H9 (cell line): ENCODE measurements at regions not wholly inside any gene's neighbourhood (a gene's known extent, or its start where the extent isn't known, plus 50 kb on each side); places are given as distances from the start of the nearest gene placed in this dataset.
"Not testable (repeated sequence)": the region's sequence is repeated elsewhere in the genome, so short reads cannot be mapped to it uniquely, and the experiment has no call there.

Experiments used
- DNase-seq: peaks from one replicate; pipeline ENCODE4 v3.0.0-alpha.2; 2017
- H2AFZ ChIP-seq: one replicate; pipeline ENCODE4 v1.6.1; 2013; ENCODE audit warnings: mild to moderate bottlenecking, low read length, control low read depth, moderate library complexity
- H2AK5ac ChIP-seq: 2 replicates; pipeline ENCODE4 v1.6.1; 2013; ENCODE audit warnings: low read length, control low read depth, mixed read lengths; ENCODE audit not compliant: insufficient read length
- H2BK120ac ChIP-seq: one replicate; pipeline ENCODE4 v1.6.1; 2013; ENCODE audit warnings: low read depth, mild to moderate bottlenecking, low read length, control low read depth, inconsistent platforms; ENCODE audit not compliant: poor library complexity, severe bottlenecking
- H2BK12ac ChIP-seq: 2 replicates; pipeline ENCODE4 v1.6.1; 2013; ENCODE audit warnings: low read length, control low read depth, mixed read lengths, low read depth; ENCODE audit not compliant: insufficient read length
- H2BK15ac ChIP-seq: 2 replicates; pipeline ENCODE4 v1.6.1; 2013; ENCODE audit warnings: low read depth, low read length, control low read depth
- H2BK20ac ChIP-seq: one replicate; pipeline ENCODE4 v1.6.1; 2013; ENCODE audit warnings: low read depth, mild to moderate bottlenecking, low read length, control low read depth, inconsistent platforms; ENCODE audit not compliant: poor library complexity, severe bottlenecking
- H2BK5ac ChIP-seq: 2 replicates; pipeline ENCODE4 v1.6.1; 2013; ENCODE audit warnings: low read length, control low read depth, mixed read lengths; ENCODE audit not compliant: insufficient read length
- H3K14ac ChIP-seq: 2 replicates; pipeline ENCODE4 v1.6.1; 2013; ENCODE audit warnings: low read length, control low read depth; ENCODE audit not compliant: insufficient read depth
- H3K18ac ChIP-seq: 2 replicates; pipeline ENCODE4 v1.6.1; 2013; ENCODE audit warnings: low read depth, mild to moderate bottlenecking, mixed read lengths, low read length, control low read depth; ENCODE audit not compliant: insufficient read length
- H3K23ac ChIP-seq: 2 replicates; pipeline ENCODE4 v1.6.1; 2013; ENCODE audit warnings: low read length, control low read depth, mixed read lengths, low read depth; ENCODE audit not compliant: insufficient read length
- H3K23me2 ChIP-seq: 2 replicates; pipeline ENCODE4 v1.6.1; 2013; ENCODE audit warnings: low read depth, mild to moderate bottlenecking, mixed read lengths, low read length, control low read depth; ENCODE audit not compliant: insufficient read length, poor library complexity, severe bottlenecking
- H3K27ac ChIP-seq: 2 replicates; pipeline ENCODE4 v1.5.1; 2013; ENCODE audit warnings: low read length, control low read depth, mixed read lengths, low read depth; ENCODE audit not compliant: insufficient read length
- H3K27me3 ChIP-seq: 2 replicates; pipeline ENCODE4 v1.6.1; 2013; ENCODE audit warnings: low read length, control low read depth, inconsistent platforms; ENCODE audit not compliant: insufficient read depth
- H3K4ac ChIP-seq: 2 replicates; pipeline ENCODE4 v1.6.1; 2013; ENCODE audit warnings: low read depth, mild to moderate bottlenecking, control low read depth, inconsistent platforms, low read length, moderate library complexity
- H3K4me1 ChIP-seq: 2 replicates; pipeline ENCODE4 v1.6.1; 2013; ENCODE audit warnings: low read length, control low read depth, inconsistent platforms; ENCODE audit not compliant: insufficient read depth
- H3K4me2 ChIP-seq: 2 replicates; pipeline ENCODE4 v1.6.1; 2013; ENCODE audit warnings: low read length, control low read depth, mixed read lengths; ENCODE audit not compliant: insufficient read length, insufficient read depth
- H3K56ac ChIP-seq: 2 replicates; pipeline ENCODE4 v1.6.1; 2013; ENCODE audit warnings: low read depth, mild to moderate bottlenecking, mixed read lengths, low read length, control low read depth; ENCODE audit not compliant: insufficient read length
- H3K79me1 ChIP-seq: 2 replicates; pipeline ENCODE4 v1.6.1; 2013; ENCODE audit warnings: low read depth, mild to moderate bottlenecking, moderate library complexity, low read length, control low read depth, inconsistent platforms; ENCODE audit not compliant: insufficient read depth, poor library complexity, severe bottlenecking
- H3K79me2 ChIP-seq: 2 replicates; pipeline ENCODE4 v1.6.1; 2013; ENCODE audit warnings: low read length, control low read depth, inconsistent platforms; ENCODE audit not compliant: insufficient read depth
- H3K9ac ChIP-seq: 2 replicates; pipeline ENCODE4 v1.6.1; 2013; ENCODE audit warnings: low read length, control low read depth, mixed read lengths; ENCODE audit not compliant: insufficient read length; ENCODE audit errors: extremely low read depth
- H3K9me3 ChIP-seq: one replicate; pipeline ENCODE4 v1.6.1; 2013; ENCODE audit warnings: low read depth, low read length, inconsistent platforms; ENCODE audit not compliant: control insufficient read depth
- H3T11ph ChIP-seq: one replicate; pipeline ENCODE4 v1.6.1; 2013; ENCODE audit warnings: mild to moderate bottlenecking, low read length, control low read depth, inconsistent platforms
- H4K20me1 ChIP-seq: one replicate; pipeline ENCODE4 v1.6.1; 2013; ENCODE audit not compliant: control insufficient read depth, insufficient read length, insufficient read depth
- H4K5ac ChIP-seq: 2 replicates; pipeline ENCODE4 v1.6.1; 2013; ENCODE audit warnings: low read depth, mild to moderate bottlenecking, mixed read lengths, low read length, control low read depth; ENCODE audit not compliant: insufficient read length
- H4K8ac ChIP-seq: replicated peaks from 2 replicates; pipeline ENCODE4 v1.6.1; 2013; ENCODE audit warnings: low read length, control low read depth, mixed read lengths, low read depth; ENCODE audit not compliant: insufficient read length
- H4K91ac ChIP-seq: 2 replicates; pipeline ENCODE4 v1.6.1; 2013; ENCODE audit warnings: low read depth, mild to moderate bottlenecking, moderate library complexity, mixed read lengths, low read length, control low read depth; ENCODE audit not compliant: insufficient read length
- H3K27ac Mint-ChIP-seq, 3 experiments: 2 replicates in 2 of 3; 3 replicates in 1 of 3; pipeline ENCODE4 v1.8.0; 2020 to 2021; ENCODE audit warnings: mixed read lengths in 3 of 3, mild to moderate bottlenecking in 1 of 3, moderate library complexity in 1 of 3
- H3K27me3 Mint-ChIP-seq: 2 replicates; pipeline ENCODE4 v1.8.0; 2021; ENCODE audit warnings: low read depth, mild to moderate bottlenecking, moderate library complexity, mixed read lengths
- H3K36me3 Mint-ChIP-seq, 3 experiments: 2 replicates in 2 of 3; 3 replicates in 1 of 3; pipeline ENCODE4 v1.8.0; 2020 to 2021; ENCODE audit warnings: low read depth in 3 of 3, mixed read lengths in 3 of 3; ENCODE audit not compliant: insufficient read depth in 1 of 3
- H3K4me1 Mint-ChIP-seq, 2 experiments: 2 replicates each; pipeline ENCODE4 v1.8.0; 2020; ENCODE audit warnings: mixed read lengths in 2 of 2
- H3K4me3 Mint-ChIP-seq, 2 experiments: 2 replicates in 1 of 2; 3 replicates in 1 of 2; pipeline ENCODE4 v1.8.0; 2020 to 2021; ENCODE audit warnings: mild to moderate bottlenecking in 2 of 2, mixed read lengths in 2 of 2, moderate library complexity in 1 of 2
- H3K9me3 Mint-ChIP-seq, 2 experiments: 2 replicates in 1 of 2; 3 replicates in 1 of 2; pipeline ENCODE4 v1.8.0; 2020; ENCODE audit warnings: mild to moderate bottlenecking in 2 of 2, mixed read lengths in 2 of 2, moderate library complexity in 1 of 2
- WGBS: extraction: QIAGEN DNeasy Blood & Tissue Kit; methylation state at CpG from one replicate; pipeline ENCODE4 v1.1.7; 2013; ENCODE audit warnings: missing lambda C conversion rate, low lambda C conversion rate, mixed read lengths; ENCODE audit not compliant: insufficient read length; ENCODE audit errors: extremely low coverage; 5-methylcytosine and 5-hydroxymethylcytosine counted together
- TF ChIP-seq, protein P1 (sequence below): fragments of 200-600 bp; sonication (generic); conservative IDR thresholded peaks from 3 replicates; pipeline ENCODE4 v1.8.0; 2021; ENCODE audit warnings: antibody characterized with exemption, mild to moderate bottlenecking

DNA sequence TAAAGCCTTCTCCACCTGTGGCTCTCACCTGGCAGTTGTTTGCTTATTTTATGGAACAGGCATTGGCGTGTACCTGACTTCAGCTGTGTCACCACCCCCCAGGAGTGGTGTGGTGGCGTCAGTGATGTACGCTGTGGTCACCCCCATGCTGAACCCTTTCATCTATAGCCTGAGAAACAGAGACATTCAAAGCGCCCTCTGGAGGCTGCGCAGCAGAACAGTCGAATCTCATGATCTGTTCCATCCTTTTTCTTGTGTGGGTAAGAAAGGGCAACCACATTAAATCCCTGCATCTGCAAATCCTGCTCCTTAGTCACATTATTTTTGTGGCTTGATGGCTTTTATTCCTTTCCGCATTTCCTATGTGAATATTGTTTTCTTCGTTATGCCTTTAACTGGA lies 672.8 kb upstream of the PCDH9 start:
- H3K27me3 Mint-ChIP-seq, H3K4ac ChIP-seq, H3K56ac ChIP-seq, H3K4me1 Mint-ChIP-seq, H2BK20ac ChIP-seq, H3K9ac ChIP-seq, H4K20me1 ChIP-seq, H4K8ac ChIP-seq, H2BK120ac ChIP-seq, H2AK5ac ChIP-seq, H3K79me2 ChIP-seq, H2AFZ ChIP-seq, H3K79me1 ChIP-seq, H3K4me2 ChIP-seq, H2BK15ac ChIP-seq, H4K5ac ChIP-seq, H3K27ac ChIP-seq, H3T11ph ChIP-seq, H3K4me3 Mint-ChIP-seq, H3K23ac ChIP-seq, H3K23me2 ChIP-seq, H3K9me3 ChIP-seq, H2BK5ac ChIP-seq, H3K18ac ChIP-seq, H3K4me1 ChIP-seq, H3K27me3 ChIP-seq, H2BK12ac ChIP-seq, H3K14ac ChIP-seq, H4K91ac ChIP-seq: not testable (repeated sequence)
- peak overlapping the region in 1 of 3 experiments; percentile 76; a peak in 1 of 7 replicates for H3K27ac Mint-ChIP-seq
- no CpG with 5 or more reads among the region's 8 CpGs for WGBS
- TF ChIP-seq, protein P1, sequence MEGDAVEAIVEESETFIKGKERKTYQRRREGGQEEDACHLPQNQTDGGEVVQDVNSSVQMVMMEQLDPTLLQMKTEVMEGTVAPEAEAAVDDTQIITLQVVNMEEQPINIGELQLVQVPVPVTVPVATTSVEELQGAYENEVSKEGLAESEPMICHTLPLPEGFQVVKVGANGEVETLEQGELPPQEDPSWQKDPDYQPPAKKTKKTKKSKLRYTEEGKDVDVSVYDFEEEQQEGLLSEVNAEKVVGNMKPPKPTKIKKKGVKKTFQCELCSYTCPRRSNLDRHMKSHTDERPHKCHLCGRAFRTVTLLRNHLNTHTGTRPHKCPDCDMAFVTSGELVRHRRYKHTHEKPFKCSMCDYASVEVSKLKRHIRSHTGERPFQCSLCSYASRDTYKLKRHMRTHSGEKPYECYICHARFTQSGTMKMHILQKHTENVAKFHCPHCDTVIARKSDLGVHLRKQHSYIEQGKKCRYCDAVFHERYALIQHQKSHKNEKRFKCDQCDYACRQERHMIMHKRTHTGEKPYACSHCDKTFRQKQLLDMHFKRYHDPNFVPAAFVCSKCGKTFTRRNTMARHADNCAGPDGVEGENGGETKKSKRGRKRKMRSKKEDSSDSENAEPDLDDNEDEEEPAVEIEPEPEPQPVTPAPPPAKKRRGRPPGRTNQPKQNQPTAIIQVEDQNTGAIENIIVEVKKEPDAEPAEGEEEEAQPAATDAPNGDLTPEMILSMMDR: peak; percentile 64
- H3K36me3 Mint-ChIP-seq: peaks cover 1 to 25% (median 8%) of the 10 kb centered on the region in 3 experiments; a peak in 6 of 7 replicates
- peak; percentile 32 for DNase-seq
- H3K9me3 Mint-ChIP-seq: peaks cover 14 to 19% of the 10 kb centered on the region in 2 experiments
